ENCODE measurements at regions not wholly inside any gene's neighbourhood (a gene's known extent, or its start where the extent isn't known, plus 50 kb on each side); places are given as distances from the start of the nearest gene placed in this dataset.
"Not testable (repeated sequence)": the region's sequence is repeated elsewhere in the genome, so short reads cannot be mapped to it uniquely, and the experiment has no call there.

DNA sequence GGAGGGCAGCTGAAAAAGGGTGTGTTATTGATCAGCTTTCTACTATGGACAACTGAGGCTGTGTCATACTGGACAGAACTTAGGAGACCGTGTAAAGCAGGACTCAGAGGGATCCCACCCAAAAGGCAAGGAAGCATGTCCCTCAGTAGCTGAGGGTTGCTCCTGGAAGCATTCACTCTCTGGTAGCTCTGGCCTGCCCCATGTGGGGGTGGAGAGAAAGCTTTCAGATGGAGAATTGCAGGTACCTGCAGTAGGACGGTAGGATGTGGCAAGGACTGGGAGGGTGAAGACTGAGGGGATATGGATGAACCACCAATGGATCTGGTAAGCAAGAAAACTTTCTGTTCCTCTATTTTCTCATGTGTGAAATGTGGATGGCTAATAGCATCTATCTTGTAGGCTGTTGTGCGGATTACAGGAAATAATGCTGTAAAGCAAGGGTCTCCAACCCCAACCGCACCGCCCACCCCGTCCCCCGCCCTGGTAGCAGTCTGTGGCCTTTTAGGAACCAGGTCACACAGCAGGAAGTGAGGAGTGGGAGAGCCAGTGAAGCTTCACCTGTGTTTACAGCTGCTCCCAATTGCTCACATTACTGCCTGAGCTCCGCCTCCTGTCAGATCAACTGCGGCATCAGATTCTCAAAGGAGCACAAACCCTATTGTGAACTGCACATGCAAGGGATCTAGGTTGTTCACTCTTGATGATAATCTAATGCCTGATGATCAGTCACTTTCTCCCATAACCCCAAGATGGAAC, 157.7 kb upstream of the PROK2 start:
- Histone ChIP-seq H3K36me3 (ENCODE audit: control insufficient read depth, insufficient read depth, low read length) (no peaks in the 10 kb centered on the region), H3K4me3 (ENCODE audit: low read depth, low read length) (no peak overlapping the region), H3K27me3 (ENCODE audit: control insufficient read depth, insufficient read depth, low read length) (no peaks in the 10 kb centered on the region)
- no peak for DNase-seq (ENCODE audit: low read depth)
- no peak for TF ChIP-seq CTCF (IDR thresholded peaks at IDR 0.05; ENCODE audit: insufficient read depth, low read length, poor library complexity, severe bottlenecking)

DNA sequence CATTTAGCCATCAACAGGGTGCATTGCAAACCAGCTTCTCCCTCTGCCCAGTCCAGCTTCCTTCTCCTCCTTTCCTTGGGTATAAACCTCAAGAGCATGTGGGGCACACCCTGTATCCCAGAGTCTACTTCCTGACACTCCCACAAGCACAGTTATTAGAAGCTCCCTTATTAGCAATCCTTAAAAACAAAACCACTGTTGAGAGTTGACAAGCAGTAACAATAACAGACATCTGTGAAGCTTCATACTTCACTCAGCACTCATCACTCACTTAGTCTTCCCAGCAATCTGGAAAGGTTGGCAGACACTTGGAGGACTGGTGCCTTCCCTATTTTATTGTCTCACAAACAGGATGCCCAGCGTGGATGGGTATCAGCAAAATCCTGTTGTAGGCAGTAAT, 155.5 kb upstream of the PROK2 start:
- H3K36me3 ChIP-seq (ENCODE audit: control insufficient read depth, insufficient read depth, low read length) = no peaks in the 10 kb centered on the region
- TF ChIP-seq CTCF (IDR thresholded peaks at IDR 0.05; ENCODE audit: insufficient read depth, low read length, poor library complexity, severe bottlenecking) = no peak
- peaks cover 6% of the 10 kb centered on the region for H3K27me3 ChIP-seq (ENCODE audit: control insufficient read depth, insufficient read depth, low read length)
- no peak for DNase-seq (ENCODE audit: low read depth)
- no peak overlapping the region for H3K4me3 ChIP-seq (ENCODE audit: low read depth, low read length)

- H3K27me3 ChIP-seq (ENCODE audit: control insufficient read depth, insufficient read depth, low read length) = peaks cover 11% of the 10 kb centered on the region
- not testable (repeated sequence) for DNase-seq (ENCODE audit: low read depth); H3K36me3 ChIP-seq (ENCODE audit: control insufficient read depth, insufficient read depth, low read length); H3K4me3 ChIP-seq (ENCODE audit: low read depth, low read length)
Measured at GRCh38 chr3:71938081-71938480, 153.1 kb upstream of the PROK2 start.

GRCh38 chr3:71936681-71937080, 151.7 kb upstream of the PROK2 start:
- Histone ChIP-seq H3K4me3 (ENCODE audit: low read depth, low read length) (no peak overlapping the region), H3K36me3 (ENCODE audit: control insufficient read depth, insufficient read depth, low read length) (no peaks in the 10 kb centered on the region), H3K27me3 (ENCODE audit: control insufficient read depth, insufficient read depth, low read length) (peaks cover 11% of the 10 kb centered on the region)
- TF ChIP-seq CTCF (IDR thresholded peaks at IDR 0.05; ENCODE audit: insufficient read depth, low read length, poor library complexity, severe bottlenecking) = no peak
- no peak for DNase-seq (ENCODE audit: low read depth)

DNA sequence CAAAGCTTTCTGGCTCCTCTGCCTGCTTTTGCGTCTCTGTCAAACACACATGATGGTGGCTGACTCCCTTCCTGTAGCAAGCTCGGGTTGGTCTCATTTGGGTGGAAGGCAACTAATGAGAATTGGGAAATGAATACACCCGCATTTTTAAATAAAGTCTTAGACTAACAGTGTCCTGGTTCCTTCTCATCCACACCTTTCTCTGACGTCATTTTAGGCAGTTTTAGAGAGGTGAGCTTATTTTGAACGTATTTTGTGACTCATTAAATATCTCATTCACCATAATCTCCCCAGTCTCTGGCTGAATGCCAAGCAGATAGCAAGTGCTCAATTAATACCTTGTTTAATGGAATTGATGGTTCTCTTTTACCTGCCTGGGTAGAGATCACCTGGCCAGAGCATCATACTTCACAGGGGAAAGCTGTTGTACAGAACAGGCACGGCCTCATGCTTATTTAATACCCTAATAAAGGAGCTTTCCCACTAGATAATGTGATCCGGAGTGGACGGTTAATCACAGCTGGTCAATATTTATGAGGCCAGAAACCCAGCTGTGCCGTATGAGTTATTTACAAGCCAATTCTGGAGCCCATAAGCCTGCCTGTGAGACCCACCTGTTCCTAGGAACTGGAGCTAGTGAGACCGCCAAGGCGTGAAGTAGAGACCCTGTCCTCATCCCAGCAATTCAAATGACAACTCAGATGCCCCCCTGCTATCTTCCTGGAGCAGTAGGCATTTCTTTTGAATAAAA, 149.7 kb upstream of the PROK2 start:
- no peak for DNase-seq (ENCODE audit: low read depth)
- Histone ChIP-seq H3K36me3 (ENCODE audit: control insufficient read depth, insufficient read depth, low read length) (no peaks in the 10 kb centered on the region), H3K27me3 (ENCODE audit: control insufficient read depth, insufficient read depth, low read length) (peaks cover 11% of the 10 kb centered on the region), H3K4me3 (ENCODE audit: low read depth, low read length) (no peak overlapping the region)
- TF ChIP-seq CTCF (IDR thresholded peaks at IDR 0.05; ENCODE audit: insufficient read depth, low read length, poor library complexity, severe bottlenecking) = no peak

GRCh38 chr3:71931922-71932321, 147.0 kb upstream of the PROK2 start:
- H3K27me3 ChIP-seq (ENCODE audit: control insufficient read depth, insufficient read depth, low read length) = peaks cover 11% of the 10 kb centered on the region
- no peak for DNase-seq (ENCODE audit: low read depth)
- no peaks in the 10 kb centered on the region for H3K36me3 ChIP-seq (ENCODE audit: control insufficient read depth, insufficient read depth, low read length)
- no peak overlapping the region for H3K4me3 ChIP-seq (ENCODE audit: low read depth, low read length)
- TF ChIP-seq CTCF (IDR thresholded peaks at IDR 0.05; ENCODE audit: insufficient read depth, low read length, poor library complexity, severe bottlenecking) = no peak

All from kidney epithelial cell (primary cell).